Colonic mucosa (tissue), 4 donors: ENCODE measurements at regions not wholly inside any gene's neighbourhood (a gene's known extent, or its start where the extent isn't known, plus 50 kb on each side); places are given as distances from the start of the nearest gene placed in this dataset.

Source experiments
- DNase-seq: peaks from one replicate; pipeline ENCODE4 v3.0.0-alpha.2; 2020
- H3K27ac ChIP-seq: fragments of 200-600 bp; one replicate; pipeline ENCODE4 v1.8.0; 2021
- H3K27me3 ChIP-seq: fragments of 200-600 bp; one replicate; pipeline ENCODE4 v1.8.0; 2021
- H3K36me3 ChIP-seq: fragments of 200-600 bp; one replicate; pipeline ENCODE4 v1.8.0; 2021
- H3K4me1 ChIP-seq: fragments of 200-600 bp; one replicate; pipeline ENCODE4 v1.8.0; 2021; ENCODE audit warnings: mild to moderate bottlenecking
- H3K4me3 ChIP-seq: fragments of 200-600 bp; one replicate; pipeline ENCODE4 v1.8.0; 2021
- H3K9ac ChIP-seq, 2 donors: one replicate each; pipeline ENCODE4 v1.7.0; 2013; ENCODE audit warnings: control low read depth in 2 of 2, low read depth in 2 of 2, low read length in 2 of 2
- H3K9me3 ChIP-seq: fragments of 200-600 bp; one replicate; pipeline ENCODE4 v1.8.0; 2021
- intact Hi-C: fragments of 100-400 bp; cut with DNase I; formaldehyde crosslinking; loops from one replicate; pipeline ENCODE4 v1.14.1; 2022
- TF ChIP-seq, protein P1 (sequence below): fragments of 200-600 bp; IDR thresholded peaks from one replicate; pipeline ENCODE4 v1.8.0; 2022; ENCODE audit warnings: antibody characterized with exemption, mild to moderate bottlenecking
- donor health status: healthy.
- donor health status: DM: no; HTN: no; CAD: no.
- donor health status: DM: no; HTN: no; CAD: no.

- TF ChIP-seq, protein P1, sequence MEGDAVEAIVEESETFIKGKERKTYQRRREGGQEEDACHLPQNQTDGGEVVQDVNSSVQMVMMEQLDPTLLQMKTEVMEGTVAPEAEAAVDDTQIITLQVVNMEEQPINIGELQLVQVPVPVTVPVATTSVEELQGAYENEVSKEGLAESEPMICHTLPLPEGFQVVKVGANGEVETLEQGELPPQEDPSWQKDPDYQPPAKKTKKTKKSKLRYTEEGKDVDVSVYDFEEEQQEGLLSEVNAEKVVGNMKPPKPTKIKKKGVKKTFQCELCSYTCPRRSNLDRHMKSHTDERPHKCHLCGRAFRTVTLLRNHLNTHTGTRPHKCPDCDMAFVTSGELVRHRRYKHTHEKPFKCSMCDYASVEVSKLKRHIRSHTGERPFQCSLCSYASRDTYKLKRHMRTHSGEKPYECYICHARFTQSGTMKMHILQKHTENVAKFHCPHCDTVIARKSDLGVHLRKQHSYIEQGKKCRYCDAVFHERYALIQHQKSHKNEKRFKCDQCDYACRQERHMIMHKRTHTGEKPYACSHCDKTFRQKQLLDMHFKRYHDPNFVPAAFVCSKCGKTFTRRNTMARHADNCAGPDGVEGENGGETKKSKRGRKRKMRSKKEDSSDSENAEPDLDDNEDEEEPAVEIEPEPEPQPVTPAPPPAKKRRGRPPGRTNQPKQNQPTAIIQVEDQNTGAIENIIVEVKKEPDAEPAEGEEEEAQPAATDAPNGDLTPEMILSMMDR = no peak
These were observed 297.9 kb upstream of the PCSK5 start for GRCh38 chr9:75592586-75592985.

DNA sequence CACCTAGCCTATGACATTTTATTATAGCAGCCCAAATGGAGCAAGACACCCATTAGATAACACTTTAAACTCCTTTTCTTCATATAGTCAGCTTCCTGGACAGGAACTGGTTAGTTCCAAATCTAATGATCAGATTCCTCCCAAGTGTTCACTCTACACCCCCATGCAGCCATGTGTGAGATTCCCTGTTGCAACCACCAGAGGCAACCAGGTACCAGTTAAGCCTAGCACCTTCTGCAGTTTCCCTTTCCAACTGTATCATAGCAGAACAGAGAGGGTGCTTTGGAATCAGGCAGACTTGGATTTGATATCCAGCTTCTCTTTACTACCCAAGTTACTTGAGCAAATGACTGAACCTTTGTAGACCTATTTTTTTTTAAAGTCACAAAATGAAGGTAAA lies 296.6 kb upstream of the PCSK5 start:
- Histone ChIP-seq H3K27ac (no peak overlapping the region), H3K9ac (no peak overlapping the region), H3K4me1 (no peaks in the 10 kb centered on the region), H3K27me3 (no peaks in the 10 kb centered on the region), H3K36me3 (no peaks in the 10 kb centered on the region), H3K4me3 (no peak overlapping the region), H3K9me3 (no peaks in the 10 kb centered on the region)
- no peak for DNase-seq
- TF ChIP-seq, protein P1 = no peak
- intact Hi-C loops = no loop called here

More at GRCh38 chr9:75592586-75592985, 297.9 kb upstream of the PCSK5 start:
- no peaks in the 10 kb centered on the region for H3K36me3 ChIP-seq
- DNase-seq = no peak
- intact Hi-C loops = no loop called here
- no peak overlapping the region for H3K27ac ChIP-seq
- no peak overlapping the region for H3K4me3 ChIP-seq
- H3K9me3 ChIP-seq = no peaks in the 10 kb centered on the region
- no peaks in the 10 kb centered on the region for H3K4me1 ChIP-seq
- no peak overlapping the region for H3K9ac ChIP-seq
- H3K27me3 ChIP-seq = no peaks in the 10 kb centered on the region

DNA sequence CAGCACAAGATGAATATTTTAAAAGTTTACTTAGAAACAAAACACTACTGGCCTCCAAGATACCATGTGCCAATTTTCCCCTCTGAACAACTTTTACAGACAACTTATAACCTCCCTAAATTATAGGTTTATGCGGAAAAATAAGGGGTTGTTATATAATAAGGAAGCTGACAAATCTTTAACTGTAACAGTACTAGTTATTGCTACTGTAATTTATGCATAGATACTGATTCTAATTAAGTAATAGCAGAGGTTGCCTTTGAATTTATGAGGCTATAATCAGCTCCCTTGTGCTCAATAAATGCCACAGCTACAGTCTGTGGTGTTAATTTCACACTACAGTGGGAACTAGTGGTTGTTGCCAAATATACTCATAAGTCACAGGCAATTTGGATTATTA lies 291.3 kb upstream of the PCSK5 start:
- H3K9me3 ChIP-seq = no peaks in the 10 kb centered on the region
- no peaks in the 10 kb centered on the region for H3K27me3 ChIP-seq
- DNase-seq = no peak
- no peaks in the 10 kb centered on the region for H3K36me3 ChIP-seq
- no peak overlapping the region for H3K9ac ChIP-seq
- intact Hi-C loops = no loop called here
- H3K4me3 ChIP-seq = no peak overlapping the region
- no peaks in the 10 kb centered on the region for H3K4me1 ChIP-seq
- TF ChIP-seq, protein P1 = no peak
- H3K27ac ChIP-seq = no peak overlapping the region

- Histone ChIP-seq H3K36me3 (no peaks in the 10 kb centered on the region), H3K9me3 (no peaks in the 10 kb centered on the region), H3K27me3 (no peaks in the 10 kb centered on the region), H3K27ac (no peak overlapping the region), H3K4me3 (no peak overlapping the region), H3K4me1 (no peaks in the 10 kb centered on the region), H3K9ac (no peak overlapping the region)
- no peak for DNase-seq
- intact Hi-C loops = loop anchor here (5.0 kb wide), 1 partner anchor 256 kb away; no protein-coding TSS in a partner anchor
- TF ChIP-seq, protein P1 = no peak
These were observed 289.2 kb upstream of the PCSK5 start for GRCh38 chr9:75601280-75601679.

DNA sequence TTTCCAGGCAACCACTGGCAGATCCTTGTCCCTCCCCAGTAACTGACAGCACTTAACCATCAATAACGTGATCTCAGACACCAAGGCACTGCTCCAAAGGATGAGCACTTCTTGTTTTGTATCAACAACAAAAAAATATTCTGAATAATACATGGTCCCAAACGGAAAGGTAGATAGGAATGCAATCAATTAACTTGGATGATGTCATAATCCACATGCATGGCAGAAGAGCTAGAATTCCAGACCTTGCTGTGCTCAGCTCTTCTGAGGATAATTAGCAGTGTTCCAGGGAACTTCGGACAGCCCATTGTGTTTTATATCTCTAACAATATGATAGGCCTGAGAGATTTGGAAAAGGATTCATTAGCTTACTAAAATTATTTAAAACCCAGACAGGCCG lies 288.4 kb upstream of the PCSK5 start:
- H3K27me3 ChIP-seq = no peaks in the 10 kb centered on the region
- H3K27ac ChIP-seq = no peak overlapping the region
- no peak for DNase-seq
- no peaks in the 10 kb centered on the region for H3K9me3 ChIP-seq
- H3K4me3 ChIP-seq = no peak overlapping the region
- intact Hi-C loops = loop anchor here (5.0 kb wide), 1 partner anchor 255 kb away; no protein-coding TSS in a partner anchor
- H3K9ac ChIP-seq = no peak overlapping the region
- TF ChIP-seq, protein P1 = no peak
- no peaks in the 10 kb centered on the region for H3K36me3 ChIP-seq
- H3K4me1 ChIP-seq = no peaks in the 10 kb centered on the region

DNA sequence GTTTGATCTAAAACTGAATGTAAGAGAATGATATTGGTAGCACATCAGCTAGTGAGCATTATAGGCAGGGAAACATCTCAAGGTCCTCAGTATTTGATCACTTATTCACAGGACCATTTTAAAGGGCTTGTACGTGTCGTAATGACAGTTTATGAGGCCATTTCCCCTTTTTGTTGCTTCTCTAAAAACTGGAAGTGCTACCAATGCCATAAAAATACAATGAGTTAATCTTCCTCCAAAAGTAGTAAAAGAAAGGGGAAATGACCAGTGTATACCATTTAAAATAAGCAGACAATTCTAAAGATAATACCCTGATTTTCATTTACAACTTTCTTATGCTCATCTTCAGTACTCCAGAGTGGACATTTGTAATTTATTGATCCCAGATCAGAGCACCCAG lies 285.8 kb upstream of the PCSK5 start:
- no peak for DNase-seq
- Histone ChIP-seq H3K4me3 (no peak overlapping the region), H3K27ac (no peak overlapping the region), H3K27me3 (no peaks in the 10 kb centered on the region), H3K9me3 (no peaks in the 10 kb centered on the region), H3K9ac (no peak overlapping the region), H3K36me3 (no peaks in the 10 kb centered on the region), H3K4me1 (no peaks in the 10 kb centered on the region)
- TF ChIP-seq, protein P1 = no peak
- intact Hi-C loops = loop anchor here (5.0 kb wide), 1 partner anchor 253 kb away; no protein-coding TSS in a partner anchor
